Bone marrow (tissue), 2 donors: ENCODE measurements at regions not wholly inside any gene's neighbourhood (a gene's known extent, or its start where the extent isn't known, plus 50 kb on each side); places are given as distances from the start of the nearest gene placed in this dataset.

Experiments used
- DNase-seq, 2 donors: peaks; one replicate each; lab custom pipeline; 2025; lab: John Stamatoyannopoulos, UW

DNA sequence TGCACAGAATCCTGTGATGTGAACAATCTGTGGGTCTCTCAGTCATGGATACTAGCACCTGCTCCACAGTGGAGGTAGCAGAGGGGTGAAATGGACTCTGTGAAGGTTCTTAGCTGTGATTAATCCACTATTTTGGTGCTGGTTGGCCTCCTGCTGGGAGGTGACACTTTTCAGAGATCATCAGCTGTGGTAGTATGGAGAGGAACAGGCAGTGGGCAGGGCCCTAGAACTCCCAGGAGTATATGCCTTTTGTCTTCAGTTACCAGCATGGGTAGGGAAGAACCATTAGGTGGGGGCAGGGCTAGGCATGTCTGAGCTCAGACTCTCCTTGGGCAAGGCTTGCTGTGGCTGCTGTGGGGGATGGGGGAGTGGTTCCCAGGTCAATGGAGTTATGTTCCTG lies 54.0 kb upstream of the KCNJ15 start:
- no peak for DNase-seq

DNA sequence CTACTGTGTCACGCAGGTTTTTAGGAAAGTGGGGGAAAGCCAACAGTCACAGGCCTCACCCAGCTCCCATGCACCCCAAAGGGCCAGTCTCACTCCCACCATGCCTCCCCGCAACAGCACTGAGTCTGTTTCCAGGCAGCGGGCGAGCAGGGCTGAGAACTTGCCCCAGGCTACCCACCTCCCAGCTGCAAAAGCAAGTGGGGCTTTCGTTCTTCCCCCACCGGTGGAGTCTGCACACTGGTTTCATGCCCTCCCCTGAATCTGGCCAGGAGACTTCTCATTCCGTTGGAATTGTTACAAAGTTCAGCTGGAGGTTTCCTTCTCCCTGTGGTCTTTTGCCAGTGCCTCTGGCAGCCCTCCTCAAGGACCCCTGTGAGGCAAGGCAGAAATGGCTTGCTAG lies 53.6 kb upstream of the KCNJ15 start:
- no peak for DNase-seq

DNA sequence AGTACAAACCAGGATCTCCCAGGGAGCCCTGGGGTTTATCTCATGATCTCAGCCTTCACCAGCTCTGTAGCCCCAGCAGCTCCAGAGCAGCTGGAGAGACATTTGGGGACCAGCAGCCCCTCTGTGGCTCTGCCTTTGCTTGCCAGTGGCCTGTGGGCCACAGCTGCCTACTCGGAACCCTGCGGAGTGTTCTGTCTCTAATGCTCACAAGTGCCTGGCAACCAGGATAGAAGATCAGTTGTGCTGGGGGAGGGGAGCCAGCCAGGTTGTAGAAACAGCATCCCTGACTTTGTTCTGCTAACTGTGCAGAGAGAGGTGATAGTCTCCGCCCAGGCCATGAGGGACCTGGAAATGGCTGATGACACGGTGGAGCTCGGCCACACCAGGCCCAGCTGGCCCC lies 50.9 kb upstream of the KCNJ15 start:
- DNase-seq = no peak

DNA sequence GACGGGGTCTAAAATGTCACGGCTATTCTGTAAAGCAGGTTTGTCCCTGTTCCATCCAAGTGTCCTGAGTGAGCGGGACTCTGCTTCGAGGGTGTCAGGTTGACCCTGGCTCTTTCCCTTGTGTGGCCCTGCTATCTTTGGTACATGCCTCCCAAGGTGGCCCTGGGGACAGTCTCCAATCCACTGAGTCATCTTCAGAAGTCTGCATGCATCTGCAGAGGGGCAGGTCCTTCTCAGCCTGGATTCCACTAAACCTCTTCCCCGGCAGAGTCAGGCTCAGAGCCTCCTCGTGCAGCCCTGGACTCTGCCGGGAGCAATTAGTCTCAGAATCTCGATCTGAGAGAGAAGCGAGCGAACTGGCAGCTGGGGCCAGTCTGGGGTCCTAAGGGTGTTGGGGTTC lies 50.1 kb upstream of the KCNJ15 start:
- no peak for DNase-seq
